GM23248 (cell line): ENCODE measurements at regions not wholly inside any gene's neighbourhood (a gene's known extent, or its start where the extent isn't known, plus 50 kb on each side); places are given as distances from the start of the nearest gene placed in this dataset.

Source experiments
- DNase-seq: peaks from one replicate; pipeline ENCODE4 v3.0.0-alpha.2; 2015
- H2AFZ ChIP-seq: fragments of 200-600 bp; sonication (generic); 2 replicates; pipeline ENCODE4 v1.6.1; 2016; ENCODE audit warnings: antibody characterized with exemption
- H3F3A ChIP-seq: fragments of 200-600 bp; sonication (generic); 2 replicates; pipeline ENCODE4 v1.6.1; 2016; ENCODE audit warnings: mild to moderate bottlenecking, antibody characterized with exemption, mixed run types; ENCODE audit not compliant: insufficient read depth
- H3K27ac ChIP-seq: fragments of 200-600 bp; sonication (generic); 2 replicates; pipeline ENCODE4 v1.5.1; 2016; ENCODE audit warnings: mild to moderate bottlenecking
- H3K27me3 ChIP-seq: fragments of 200-600 bp; sonication (generic); replicated peaks from 2 replicates; pipeline ENCODE4 v1.6.1; 2016; ENCODE audit warnings: mild to moderate bottlenecking; ENCODE audit not compliant: insufficient read depth
- H3K36me3 ChIP-seq: fragments of 200-600 bp; sonication (generic); 2 replicates; pipeline ENCODE4 v1.6.1; 2016; ENCODE audit warnings: low read depth, mild to moderate bottlenecking
- H3K4me1 ChIP-seq: fragments of 200-600 bp; sonication (generic); 2 replicates; pipeline ENCODE4 v1.6.1; 2016; ENCODE audit warnings: mild to moderate bottlenecking; ENCODE audit not compliant: insufficient read depth
- H3K4me2 ChIP-seq: fragments of 200-600 bp; sonication (generic); one replicate; pipeline ENCODE4 v1.6.1; 2016; ENCODE audit warnings: mild to moderate bottlenecking; ENCODE audit not compliant: unreplicated experiment
- H3K4me3 ChIP-seq: fragments of 200-600 bp; sonication (generic); 2 replicates; pipeline ENCODE4 v1.5.1; 2016; ENCODE audit warnings: mild to moderate bottlenecking
- H3K79me2 ChIP-seq: fragments of 200-600 bp; sonication (generic); 2 replicates; pipeline ENCODE4 v1.6.1; 2016; ENCODE audit warnings: mild to moderate bottlenecking; ENCODE audit not compliant: insufficient read depth
- H3K9ac ChIP-seq: fragments of 200-600 bp; sonication (generic); 2 replicates; pipeline ENCODE4 v1.6.1; 2016; ENCODE audit warnings: mild to moderate bottlenecking
- H3K9me2 ChIP-seq: fragments of 200-600 bp; sonication (generic); 2 replicates; pipeline ENCODE4 v1.6.1; 2016; ENCODE audit warnings: mixed run types, mild to moderate bottlenecking, moderate library complexity; ENCODE audit not compliant: insufficient read depth
- H3K9me3 ChIP-seq: fragments of 200-600 bp; sonication (generic); one replicate; pipeline ENCODE4 v1.6.1; 2017; ENCODE audit warnings: low read depth
- H4K20me1 ChIP-seq: fragments of 200-600 bp; sonication (generic); 2 replicates; pipeline ENCODE4 v1.6.0; 2016; ENCODE audit not compliant: insufficient read depth
- EZH2 ChIP-seq: fragments of 200-600 bp; sonication (generic); IDR thresholded peaks from 2 replicates; pipeline ENCODE4 v1.6.1; 2018; ENCODE audit warnings: antibody characterized with exemption, mild to moderate bottlenecking; ENCODE audit not compliant: insufficient read depth, poor library complexity, severe bottlenecking
- EZH2phosphoT487 ChIP-seq: fragments of 200-600 bp; sonication (generic); IDR thresholded peaks from 2 replicates; pipeline ENCODE4 v1.6.1; 2018; ENCODE audit warnings: antibody characterized with exemption, moderate library complexity, mild to moderate bottlenecking, low read depth; ENCODE audit not compliant: insufficient read depth
- WGBS, 2 experiments: methylation state at CpG; one replicate each; pipeline ENCODE4 v1.1.6; 2015 to 2017; ENCODE audit warnings: low lambda C conversion rate in 2 of 2, low coverage in 1 of 2; ENCODE audit errors: missing lambda C conversion rate in 2 of 2; 5-methylcytosine and 5-hydroxymethylcytosine counted together
- in situ Hi-C: fragments of 300-500 bp; cut with MboI; formaldehyde crosslinking; loops from 2 replicates; pipeline ENCODE4 v1.15.0; 2020

- Histone ChIP-seq H3F3A (no peaks in the 10 kb centered on the region), H3K4me2 (no peak overlapping the region), H3K9ac (no peak overlapping the region), H2AFZ (no peak overlapping the region), H3K9me2 (no peaks in the 10 kb centered on the region), H3K4me3 (no peak overlapping the region), H3K4me1 (no peaks in the 10 kb centered on the region), H3K27me3 (no peaks in the 10 kb centered on the region), H4K20me1 (no peaks in the 10 kb centered on the region), H3K36me3 (no peaks in the 10 kb centered on the region), H3K27ac (no peak overlapping the region), H3K9me3 (no peaks in the 10 kb centered on the region), H3K79me2 (no peaks in the 10 kb centered on the region)
- in situ Hi-C loops: no loop called here
- TF ChIP-seq EZH2phosphoT487 (no peak), EZH2 (no peak)
- WGBS, 2 experiments: 40 to 42% methylated on average over 7 of the region's 7 CpGs
- no peak for DNase-seq
Measured at GRCh38 chr6:148035806-148036390, 306.7 kb upstream of the SASH1 start.

GRCh38 chr6:148037496-148037895 is 305.1 kb upstream of the SASH1 start:
- no peak overlapping the region for H3K27ac ChIP-seq
- no peak overlapping the region for H2AFZ ChIP-seq
- no peak overlapping the region for H3K9ac ChIP-seq
- no peaks in the 10 kb centered on the region for H3K27me3 ChIP-seq
- WGBS, 2 experiments: 29 to 38% methylated on average over 3 of the region's 3 CpGs
- H3K4me2 ChIP-seq: no peak overlapping the region
- H3K4me3 ChIP-seq: no peak overlapping the region
- H3K9me2 ChIP-seq: no peaks in the 10 kb centered on the region
- H4K20me1 ChIP-seq: no peaks in the 10 kb centered on the region
- H3F3A ChIP-seq: no peaks in the 10 kb centered on the region
- H3K9me3 ChIP-seq: no peaks in the 10 kb centered on the region
- no peaks in the 10 kb centered on the region for H3K4me1 ChIP-seq
- H3K79me2 ChIP-seq: no peaks in the 10 kb centered on the region
- TF ChIP-seq EZH2phosphoT487 (no peak), EZH2 (no peak)
- DNase-seq: peak; percentile 6
- in situ Hi-C loops: no loop called here
- H3K36me3 ChIP-seq: no peaks in the 10 kb centered on the region

- Histone ChIP-seq H3K9me2 (no peaks in the 10 kb centered on the region), H4K20me1 (no peaks in the 10 kb centered on the region), H3K27ac (no peak overlapping the region), H3K4me3 (no peak overlapping the region), H2AFZ (no peak overlapping the region), H3K79me2 (no peaks in the 10 kb centered on the region), H3K9me3 (no peaks in the 10 kb centered on the region), H3K4me2 (no peak overlapping the region), H3K4me1 (no peaks in the 10 kb centered on the region), H3K27me3 (no peaks in the 10 kb centered on the region), H3F3A (no peaks in the 10 kb centered on the region), H3K9ac (no peak overlapping the region), H3K36me3 (no peaks in the 10 kb centered on the region)
- in situ Hi-C loops: no loop called here
- TF ChIP-seq EZH2phosphoT487 (no peak), EZH2 (no peak)
- DNase-seq: no peak
- WGBS, 2 experiments: 8 to 10% methylated on average over 4 of the region's 4 CpGs
Measured at GRCh38 chr6:148041546-148041945, 301.1 kb upstream of the SASH1 start.

GRCh38 chr6:148042536-148042935 is 300.1 kb upstream of the SASH1 start:
- Histone ChIP-seq H3F3A (no peaks in the 10 kb centered on the region), H3K36me3 (no peaks in the 10 kb centered on the region), H3K9me2 (no peaks in the 10 kb centered on the region), H3K9me3 (no peaks in the 10 kb centered on the region), H4K20me1 (no peaks in the 10 kb centered on the region), H2AFZ (no peak overlapping the region), H3K9ac (no peak overlapping the region), H3K4me1 (no peaks in the 10 kb centered on the region), H3K4me3 (no peak overlapping the region), H3K27me3 (no peaks in the 10 kb centered on the region), H3K79me2 (no peaks in the 10 kb centered on the region), H3K27ac (no peak overlapping the region), H3K4me2 (no peak overlapping the region)
- in situ Hi-C loops: no loop called here
- no peak for TF ChIP-seq EZH2
- TF ChIP-seq EZH2phosphoT487: no peak
- no peak for DNase-seq
- 0% methylated on average over 1 of the region's 1 CpG for WGBS, 2 experiments

GRCh38 chr6:148044261-148044751 is 298.3 kb upstream of the SASH1 start:
- Histone ChIP-seq H3K4me2 (no peak overlapping the region), H3K4me1 (no peaks in the 10 kb centered on the region), H3K27ac (no peak overlapping the region), H4K20me1 (no peaks in the 10 kb centered on the region), H3K9me2 (no peaks in the 10 kb centered on the region), H3K27me3 (no peaks in the 10 kb centered on the region), H3K36me3 (no peaks in the 10 kb centered on the region), H3K9ac (no peak overlapping the region), H3K4me3 (no peak overlapping the region), H2AFZ (no peak overlapping the region), H3K9me3 (no peaks in the 10 kb centered on the region), H3K79me2 (no peaks in the 10 kb centered on the region), H3F3A (no peaks in the 10 kb centered on the region)
- TF ChIP-seq EZH2: no peak
- no peak for TF ChIP-seq EZH2phosphoT487
- WGBS, 2 experiments: 19 to 24% methylated on average over 1 of the region's 1 CpG
- in situ Hi-C loops: no loop called here
- no peak for DNase-seq
